Right lung (tissue), 2 donors: ENCODE measurements at regions not wholly inside any gene's neighbourhood (a gene's known extent, or its start where the extent isn't known, plus 50 kb on each side); places are given as distances from the start of the nearest gene placed in this dataset.
"Not testable (repeated sequence)": the region's sequence is repeated elsewhere in the genome, so short reads cannot be mapped to it uniquely, and the experiment has no call there.

Source experiments
- DNase-seq, 2 donors: peaks; one replicate each; pipeline ENCODE4 v3.0.0-alpha.2; 2013

- no peak for DNase-seq
These were observed 419.7 kb downstream of the TRAM1L1 start for GRCh38 chr4:116665716-116666115.

GRCh38 chr4:116664198-116664597, 421.2 kb downstream of the TRAM1L1 start:
- DNase-seq, result no peak

DNA sequence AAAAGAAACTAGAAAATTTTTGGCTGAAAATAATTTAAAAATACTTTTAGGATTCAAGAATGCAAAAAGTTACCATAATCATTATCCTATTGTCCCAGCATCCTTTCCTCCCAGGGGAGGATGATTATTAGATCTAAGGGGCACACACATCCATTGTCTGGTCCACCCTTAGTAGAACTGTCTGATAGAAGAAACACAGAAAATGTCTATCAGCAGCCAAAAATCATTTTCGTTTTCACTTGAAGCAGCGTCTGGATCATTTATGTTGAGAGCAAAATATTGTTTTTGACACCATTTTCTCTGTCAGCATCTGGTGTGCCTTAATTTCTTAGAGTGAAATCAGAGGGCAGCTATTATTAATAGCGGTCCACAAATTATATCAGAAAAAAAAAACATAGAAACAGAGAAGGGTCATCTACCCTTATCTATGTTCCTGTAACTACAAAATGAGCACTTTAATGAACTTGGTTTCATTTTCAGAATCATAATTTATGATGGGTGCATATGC, 446.3 kb downstream of the TRAM1L1 start:
- DNase-seq, result no peak

DNA sequence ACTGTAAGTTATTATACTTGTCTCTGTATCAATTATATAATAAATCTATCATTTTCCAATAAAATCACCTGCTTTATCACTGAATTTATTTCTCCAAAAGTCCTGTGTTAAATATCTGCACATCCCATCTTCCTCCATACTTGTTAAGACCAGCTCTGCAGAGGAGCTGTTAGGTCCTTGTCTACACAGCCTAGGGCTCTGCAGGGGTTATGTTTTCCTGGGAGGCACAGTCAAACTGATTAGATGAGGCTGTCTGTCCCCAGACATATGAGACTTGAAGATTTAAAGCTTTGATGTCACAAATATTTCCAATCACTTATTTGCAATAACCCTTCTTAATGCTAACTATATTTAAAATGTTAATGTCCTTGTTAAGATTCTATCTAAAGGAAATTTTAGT, 446.8 kb downstream of the TRAM1L1 start:
- DNase-seq, result no peak

DNA sequence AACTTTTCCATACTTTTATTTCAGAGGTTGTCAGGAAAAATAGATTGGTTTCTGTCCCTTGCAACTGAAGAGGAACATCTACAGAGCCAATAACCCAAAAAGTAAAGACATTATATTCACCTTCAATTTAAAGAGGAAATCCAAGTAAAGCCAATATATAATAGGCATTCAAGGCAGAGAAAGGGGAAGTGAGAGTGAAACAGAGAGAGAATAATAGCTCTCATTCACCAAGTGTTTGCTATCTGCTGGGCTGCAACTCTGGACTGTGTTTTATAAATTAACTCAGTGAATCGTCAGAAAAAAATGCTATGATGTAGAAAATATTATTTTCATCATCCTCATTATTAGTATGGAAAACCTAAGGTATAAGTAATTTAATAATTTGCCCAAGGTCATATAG, 448.5 kb downstream of the TRAM1L1 start:
- no peak for DNase-seq

DNA sequence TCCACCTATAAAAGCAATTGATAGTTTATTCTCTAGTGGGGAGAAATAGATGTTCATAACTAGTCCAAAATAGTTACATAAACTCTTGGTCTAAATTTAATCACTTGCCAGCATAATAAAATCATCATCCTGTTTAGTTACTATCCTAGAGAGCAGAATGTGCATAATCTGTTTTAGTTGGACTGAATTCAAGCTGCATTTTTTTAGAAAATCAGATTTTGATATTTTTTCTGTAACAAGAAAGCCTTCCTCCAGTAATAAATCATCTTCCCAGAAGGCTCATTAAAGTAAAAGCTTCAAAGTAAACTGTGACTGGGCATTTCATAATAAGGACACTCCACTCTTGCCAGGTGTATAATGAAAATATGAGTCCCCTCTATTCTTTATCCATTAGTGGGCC, 453.1 kb downstream of the TRAM1L1 start:
- DNase-seq, result no peak

DNA sequence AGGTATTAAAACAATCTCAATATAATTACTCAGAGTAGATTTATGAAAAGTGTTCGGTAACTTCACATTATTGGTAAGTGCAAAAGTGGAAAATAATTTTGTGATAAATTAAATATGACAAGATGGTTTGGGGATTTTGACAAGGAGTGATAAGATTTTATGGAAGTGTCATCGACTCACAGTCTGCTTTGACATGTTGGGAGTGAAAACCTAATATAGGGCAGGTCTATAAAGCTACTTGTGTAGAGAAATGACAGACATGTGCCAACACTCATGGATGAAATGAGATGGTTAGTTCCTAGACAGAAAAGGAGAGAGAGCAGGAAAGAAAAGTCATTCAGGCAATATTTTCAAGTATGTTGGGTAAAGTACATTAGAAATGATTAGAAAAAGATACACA, 456.8 kb downstream of the TRAM1L1 start:
- no peak for DNase-seq

DNA sequence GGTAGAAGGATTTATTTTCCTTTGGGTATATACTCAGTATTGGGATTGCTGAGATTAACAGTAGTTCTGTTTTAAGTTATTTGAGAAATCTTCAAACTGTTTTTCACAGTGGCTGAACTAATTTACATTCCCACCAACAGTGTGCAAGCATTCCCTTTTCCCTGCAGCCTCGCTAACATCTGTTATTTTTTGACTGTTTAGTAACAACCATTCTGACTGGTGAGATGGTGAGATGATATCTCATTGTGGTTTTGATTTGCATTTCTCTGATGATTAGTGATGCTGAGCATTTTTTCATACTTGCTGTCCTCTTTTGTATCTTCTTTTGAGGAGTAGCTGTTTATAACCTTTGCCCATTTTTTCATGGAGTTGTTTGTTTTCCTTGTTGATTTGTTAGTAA, 457.8 kb downstream of the TRAM1L1 start:
- DNase-seq, result no peak

GRCh38 chr4:116619508-116619907, 465.9 kb downstream of the TRAM1L1 start:
- not testable (repeated sequence) for DNase-seq

DNA sequence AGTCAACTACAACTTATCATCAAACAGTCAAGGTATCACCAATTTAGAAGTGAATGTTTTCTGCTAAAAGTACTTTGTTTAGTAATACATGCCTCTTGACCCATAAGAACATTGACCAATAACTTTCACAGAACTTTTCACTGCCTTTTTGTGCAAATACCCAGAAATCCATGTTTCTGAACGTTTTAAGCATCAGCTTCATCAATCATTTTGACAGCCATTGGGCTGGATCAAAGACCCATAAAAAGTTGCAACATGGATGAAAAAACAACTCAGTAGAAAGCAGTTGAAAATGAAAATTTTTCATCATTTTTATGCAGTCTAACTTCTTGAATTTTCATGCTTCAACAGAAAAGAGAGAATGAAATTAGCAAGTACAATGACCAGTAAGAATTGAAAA, 466.7 kb downstream of the TRAM1L1 start:
- no peak for DNase-seq

- DNase-seq, result no peak
These were observed 482.3 kb downstream of the TRAM1L1 start for GRCh38 chr4:116603096-116603495.

GRCh38 chr4:116599859-116600258, 485.5 kb downstream of the TRAM1L1 start:
- DNase-seq, result no peak

DNA sequence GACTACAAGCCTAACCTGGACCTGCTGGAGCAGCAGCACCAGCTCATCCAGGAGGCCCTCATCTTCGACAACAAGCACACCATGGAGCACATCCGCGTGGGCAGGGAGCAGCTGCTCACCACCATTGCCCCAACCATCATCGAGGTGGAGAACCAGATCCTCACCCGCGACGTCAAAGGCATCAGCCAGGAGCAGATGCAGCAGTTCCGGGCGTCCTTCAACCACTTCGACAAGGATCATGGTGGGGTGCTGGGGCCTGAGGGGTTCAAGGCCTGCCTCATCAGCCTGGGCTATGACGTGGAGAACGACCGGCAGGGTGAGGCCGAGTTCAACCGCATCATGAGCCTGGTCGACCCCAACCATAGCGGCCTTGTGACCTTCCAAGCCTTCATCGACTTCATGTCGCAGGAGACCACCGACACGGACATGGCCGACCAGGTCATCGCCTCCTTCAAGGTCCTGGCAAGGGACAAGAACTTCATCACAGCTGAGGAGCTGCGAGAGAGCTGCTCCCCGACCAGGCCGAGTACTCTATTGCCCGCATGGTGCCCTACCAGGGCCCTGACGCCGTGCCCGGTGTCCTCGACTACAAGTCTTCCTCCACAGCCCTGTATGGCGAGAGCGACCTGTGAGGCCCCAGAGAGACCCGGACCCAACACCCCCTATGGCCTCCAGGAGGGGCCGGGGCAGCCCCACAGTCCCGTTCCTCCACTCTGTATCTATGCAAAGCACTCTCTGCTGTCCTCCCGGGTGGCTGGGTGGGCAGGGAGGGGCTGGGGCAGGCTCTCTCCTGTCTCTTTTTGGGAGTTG, 486.2 kb downstream of the TRAM1L1 start:
- DNase-seq, result no peak

GRCh38 chr4:116598155-116598979, 487.0 kb downstream of the TRAM1L1 start:
- DNase-seq, result no peak

- no peak for DNase-seq
These were observed 494.7 kb downstream of the TRAM1L1 start for GRCh38 chr4:116590648-116591047.

- no peak for DNase-seq
These were observed 496.6 kb downstream of the TRAM1L1 start for GRCh38 chr4:116588783-116589182.

- DNase-seq, result no peak
These were observed 500.1 kb downstream of the TRAM1L1 start for GRCh38 chr4:116585246-116585645.

DNA sequence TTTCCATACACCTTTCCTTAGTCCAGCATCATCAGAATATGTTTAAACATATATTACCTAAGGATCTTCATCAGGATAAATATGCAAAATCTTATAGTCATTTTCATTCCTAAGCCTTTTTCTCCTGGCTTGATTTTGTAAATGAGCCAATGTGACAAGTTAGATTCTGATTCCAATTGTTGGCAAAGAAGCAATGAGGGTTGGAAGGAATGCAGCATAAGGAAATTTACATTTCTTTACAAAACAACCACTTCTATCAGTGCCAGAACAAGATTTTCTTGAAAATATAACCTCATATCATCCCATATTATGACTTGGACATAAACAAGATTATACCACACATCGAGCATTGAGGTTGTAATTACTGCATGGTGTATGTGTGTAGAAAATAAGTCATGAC, 508.1 kb downstream of the TRAM1L1 start:
- DNase-seq, result no peak

DNA sequence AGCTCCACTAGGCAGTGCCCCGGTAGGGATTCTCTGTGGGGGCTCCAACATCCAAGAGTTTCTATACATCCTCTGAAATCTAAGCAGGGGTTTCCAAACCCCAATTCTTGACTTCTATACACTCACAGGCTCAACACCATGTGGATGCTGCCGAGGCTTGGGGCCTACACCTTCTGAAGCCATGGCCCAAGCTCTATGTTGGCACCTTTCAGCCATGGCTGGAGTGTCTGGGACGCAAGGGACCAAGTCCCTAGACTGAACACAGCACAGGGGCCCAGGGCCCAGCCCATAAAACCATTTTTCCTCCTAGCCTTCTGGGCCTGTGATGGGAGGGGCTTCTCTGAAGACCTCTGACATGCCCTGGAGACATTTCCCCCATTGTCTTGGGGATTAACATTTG, 511.8 kb downstream of the TRAM1L1 start:
- DNase-seq, result no peak

DNA sequence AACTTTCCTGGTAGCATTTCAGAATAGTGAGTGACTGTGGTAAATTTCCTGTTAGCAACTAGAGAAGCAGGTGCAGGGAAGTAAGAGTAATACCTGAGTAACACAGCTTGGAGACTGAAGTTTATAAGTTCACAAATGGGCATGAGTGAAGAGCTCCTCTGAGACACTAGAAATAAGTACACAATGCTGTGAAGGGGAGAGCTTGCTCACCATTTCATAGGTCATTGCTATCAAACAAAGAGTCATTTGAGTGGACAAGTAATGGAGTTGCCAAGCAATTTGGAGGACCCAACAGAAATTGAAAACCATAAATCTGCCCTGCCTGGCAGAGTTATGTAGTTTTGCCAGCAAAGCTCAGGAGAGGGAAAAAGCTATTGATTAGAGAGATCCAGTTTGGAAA, 523.6 kb downstream of the TRAM1L1 start:
- no peak for DNase-seq

DNA sequence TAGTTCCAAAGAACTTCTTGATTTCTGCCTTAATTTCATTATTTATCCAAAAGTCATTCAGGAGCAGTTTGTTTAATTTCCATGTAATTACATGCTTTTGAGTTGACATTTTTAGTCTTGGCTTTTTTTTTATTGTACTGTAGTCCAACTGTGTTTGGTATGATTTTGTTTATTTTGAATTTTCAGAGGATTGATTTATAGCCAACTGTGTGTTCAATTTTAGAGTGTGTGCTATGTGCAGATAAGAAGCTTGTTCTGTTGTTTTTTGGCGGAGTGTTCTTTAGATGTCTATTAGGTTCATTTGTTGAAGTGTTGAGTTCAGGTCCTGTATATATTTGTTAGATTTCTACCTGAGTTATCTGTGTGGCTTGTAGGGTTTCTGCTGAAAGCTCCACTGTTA, 533.6 kb downstream of the TRAM1L1 start:
- no peak for DNase-seq

DNA sequence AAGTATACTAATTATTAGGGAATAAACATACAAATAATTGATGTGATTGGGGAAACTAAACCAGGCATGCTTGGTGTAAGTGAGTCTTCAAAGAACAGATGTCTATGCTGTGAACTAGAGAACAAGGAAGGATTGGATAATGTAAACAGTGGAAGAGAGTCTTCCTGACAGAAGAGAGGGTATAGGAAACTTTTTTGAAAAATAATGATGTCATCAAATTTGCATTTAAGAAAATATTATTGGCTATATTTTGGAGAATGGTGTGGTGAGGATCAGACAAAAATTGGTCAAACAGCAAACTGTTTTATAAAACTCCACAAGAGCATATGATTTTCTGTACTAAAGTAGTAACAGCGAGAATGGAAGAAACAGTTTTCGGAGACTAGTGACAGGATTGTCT, 537.7 kb downstream of the TRAM1L1 start:
- no peak for DNase-seq

DNA sequence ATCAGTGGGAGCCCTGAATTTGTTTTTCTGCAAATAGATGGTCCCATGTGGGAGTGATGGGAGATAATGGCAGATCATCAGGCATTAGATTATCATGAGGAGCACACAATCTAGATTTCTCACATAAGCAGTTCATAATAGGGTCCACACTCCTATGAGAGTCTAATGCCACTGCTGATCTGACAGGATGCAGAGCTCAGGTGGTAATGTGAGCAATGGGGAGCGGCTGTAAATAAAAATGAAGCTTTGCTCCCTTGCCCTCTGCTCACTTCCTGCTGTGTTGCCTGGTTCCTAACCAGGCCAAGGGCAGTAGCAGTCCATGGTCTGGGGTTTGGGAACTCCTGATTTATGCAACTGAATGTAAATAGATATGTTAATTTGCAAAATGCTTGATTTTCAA, 538.6 kb downstream of the TRAM1L1 start:
- DNase-seq, result no peak
